ENCODE measurements at regions not wholly inside any gene's neighbourhood (a gene's known extent, or its start where the extent isn't known, plus 50 kb on each side); places are given as distances from the start of the nearest gene placed in this dataset.
"Not testable (repeated sequence)": the region's sequence is repeated elsewhere in the genome, so short reads cannot be mapped to it uniquely, and the experiment has no call there.

- DNase-seq (no peak), ATAC-seq (no peak)
- intact Hi-C loops (cut with micrococcal nuclease) = no loop called here
Observed at GRCh38 chr14:86388216-86388615, 858.3 kb downstream of the FLRT2 start.

- ATAC-seq = no peak
- intact Hi-C loops (cut with micrococcal nuclease) = no loop called here
Observed at GRCh38 chr14:86373886-86374285, 843.9 kb downstream of the FLRT2 start.

GRCh38 chr14:86372402-86372801 lies 842.5 kb downstream of the FLRT2 start:
- DNase-seq = no peak
- no peak for ATAC-seq
- intact Hi-C loops (cut with micrococcal nuclease) = no loop called here

More at GRCh38 chr14:86373886-86374285, 843.9 kb downstream of the FLRT2 start:
- no peak for DNase-seq

- ATAC-seq (no peak), DNase-seq (no peak)
- intact Hi-C loops (cut with micrococcal nuclease) = no loop called here
Observed at GRCh38 chr14:86364634-86365033, 834.7 kb downstream of the FLRT2 start.

GRCh38 chr14:86363576-86363975 lies 833.6 kb downstream of the FLRT2 start:
- intact Hi-C loops (cut with micrococcal nuclease) = no loop called here
- ATAC-seq (no peak), DNase-seq (no peak)

GRCh38 chr14:86363047-86363446 lies 833.1 kb downstream of the FLRT2 start:
- intact Hi-C loops (cut with micrococcal nuclease) = no loop called here
- DNase-seq (no peak), ATAC-seq (no peak)

GRCh38 chr14:86357876-86358275 lies 827.9 kb downstream of the FLRT2 start:
- intact Hi-C loops (cut with micrococcal nuclease) = no loop called here
- no peak for DNase-seq
- no peak for ATAC-seq

- no peak for ATAC-seq
- intact Hi-C loops (cut with micrococcal nuclease) = no loop called here
- no peak for DNase-seq
Observed at GRCh38 chr14:86357119-86357518, 827.2 kb downstream of the FLRT2 start.

GRCh38 chr14:86346818-86347384 lies 817.0 kb downstream of the FLRT2 start:
- no peak for DNase-seq
- intact Hi-C loops (cut with micrococcal nuclease) = no loop called here
- ATAC-seq = no peak

GRCh38 chr14:86334355-86334754 lies 804.4 kb downstream of the FLRT2 start:
- ATAC-seq = no peak
- no peak for DNase-seq
- intact Hi-C loops (cut with micrococcal nuclease) = no loop called here

GRCh38 chr14:86333493-86333892 lies 803.5 kb downstream of the FLRT2 start:
- intact Hi-C loops (cut with micrococcal nuclease) = no loop called here
- ATAC-seq (no peak), DNase-seq (no peak)

GRCh38 chr14:86331341-86331740 lies 801.4 kb downstream of the FLRT2 start:
- intact Hi-C loops (cut with micrococcal nuclease) = no loop called here
- no peak for DNase-seq
- ATAC-seq = no peak

GRCh38 chr14:86321151-86321550 lies 791.2 kb downstream of the FLRT2 start:
- intact Hi-C loops (cut with micrococcal nuclease) = no loop called here
- no peak for ATAC-seq
- DNase-seq = no peak

- DNase-seq, ATAC-seq: not testable (repeated sequence)
Observed at GRCh38 chr14:86312154-86312665, 782.3 kb downstream of the FLRT2 start.

GRCh38 chr14:86311151-86311550 lies 781.2 kb downstream of the FLRT2 start:
- DNase-seq (no peak), ATAC-seq (no peak)
- intact Hi-C loops (cut with micrococcal nuclease) = no loop called here

More at GRCh38 chr14:86312154-86312665, 782.3 kb downstream of the FLRT2 start:
- intact Hi-C loops (cut with micrococcal nuclease) = not testable (repeated sequence)

- no peak for DNase-seq
- intact Hi-C loops (cut with micrococcal nuclease) = no loop called here
- ATAC-seq = no peak
Observed at GRCh38 chr14:86310611-86311010, 780.7 kb downstream of the FLRT2 start.

- intact Hi-C loops (cut with micrococcal nuclease) = no loop called here
- ATAC-seq (no peak), DNase-seq (no peak)
Observed at GRCh38 chr14:86310148-86310547, 780.2 kb downstream of the FLRT2 start.

GRCh38 chr14:86305058-86305457 lies 775.1 kb downstream of the FLRT2 start:
- ATAC-seq = no peak
- no peak for DNase-seq
- intact Hi-C loops (cut with micrococcal nuclease) = no loop called here

- no peak for ATAC-seq
- intact Hi-C loops (cut with micrococcal nuclease) = no loop called here
- DNase-seq = no peak
Observed at GRCh38 chr14:86299994-86300393, 770.0 kb downstream of the FLRT2 start.

GRCh38 chr14:86296173-86296572 lies 766.2 kb downstream of the FLRT2 start:
- ATAC-seq (no peak), DNase-seq (no peak)
- intact Hi-C loops (cut with micrococcal nuclease) = no loop called here

GRCh38 chr14:86288336-86288735 lies 758.4 kb downstream of the FLRT2 start:
- intact Hi-C loops (cut with micrococcal nuclease) = no loop called here
- DNase-seq = no peak
- ATAC-seq = no peak

GRCh38 chr14:86279405-86279804 lies 749.5 kb downstream of the FLRT2 start:
- DNase-seq = no peak
- intact Hi-C loops (cut with micrococcal nuclease) = no loop called here
- no peak for ATAC-seq
